ENCODE measurements at regions not wholly inside any gene's neighbourhood (a gene's known extent, or its start where the extent isn't known, plus 50 kb on each side); places are given as distances from the start of the nearest gene placed in this dataset.
"Not testable (repeated sequence)": the region's sequence is repeated elsewhere in the genome, so short reads cannot be mapped to it uniquely, and the experiment has no call there.

- no peak for TF ChIP-seq POLR2A (IDR thresholded peaks at IDR 0.05)
- TF ChIP-seq, protein P1, sequence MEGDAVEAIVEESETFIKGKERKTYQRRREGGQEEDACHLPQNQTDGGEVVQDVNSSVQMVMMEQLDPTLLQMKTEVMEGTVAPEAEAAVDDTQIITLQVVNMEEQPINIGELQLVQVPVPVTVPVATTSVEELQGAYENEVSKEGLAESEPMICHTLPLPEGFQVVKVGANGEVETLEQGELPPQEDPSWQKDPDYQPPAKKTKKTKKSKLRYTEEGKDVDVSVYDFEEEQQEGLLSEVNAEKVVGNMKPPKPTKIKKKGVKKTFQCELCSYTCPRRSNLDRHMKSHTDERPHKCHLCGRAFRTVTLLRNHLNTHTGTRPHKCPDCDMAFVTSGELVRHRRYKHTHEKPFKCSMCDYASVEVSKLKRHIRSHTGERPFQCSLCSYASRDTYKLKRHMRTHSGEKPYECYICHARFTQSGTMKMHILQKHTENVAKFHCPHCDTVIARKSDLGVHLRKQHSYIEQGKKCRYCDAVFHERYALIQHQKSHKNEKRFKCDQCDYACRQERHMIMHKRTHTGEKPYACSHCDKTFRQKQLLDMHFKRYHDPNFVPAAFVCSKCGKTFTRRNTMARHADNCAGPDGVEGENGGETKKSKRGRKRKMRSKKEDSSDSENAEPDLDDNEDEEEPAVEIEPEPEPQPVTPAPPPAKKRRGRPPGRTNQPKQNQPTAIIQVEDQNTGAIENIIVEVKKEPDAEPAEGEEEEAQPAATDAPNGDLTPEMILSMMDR (IDR thresholded peaks at IDR 0.05): no peak
- H3K4me1 ChIP-seq: no peaks in the 10 kb centered on the region
- DNase-seq (no peak), ATAC-seq (no peak)
- H3K36me3 ChIP-seq: no peaks in the 10 kb centered on the region
- H3K27me3 ChIP-seq: no peaks in the 10 kb centered on the region
- intact Hi-C loops (cut with DNase I): no loop called here
- H3K4me3 ChIP-seq: no peak overlapping the region
- 64% methylated on average over 4 of the region's 4 CpGs for WGBS (ENCODE audit: insufficient coverage, low coverage, low lambda C conversion rate, missing lambda C conversion rate)
- H3K9me3 ChIP-seq: no peaks in the 10 kb centered on the region
- no peak overlapping the region for H3K27ac ChIP-seq
These were observed 430.7 kb downstream of the HS3ST3B1 start for GRCh38 chr17:14731591-14731990.

- Histone ChIP-seq H3K27me3 (no peaks in the 10 kb centered on the region), H3K9me3 (no peaks in the 10 kb centered on the region), H3K4me1 (no peaks in the 10 kb centered on the region), H3K36me3 (no peaks in the 10 kb centered on the region), H3K4me3 (no peak overlapping the region), H3K27ac (no peak overlapping the region)
- ATAC-seq (no peak), DNase-seq (no peak)
- intact Hi-C loops (cut with DNase I): no loop called here
- WGBS (ENCODE audit: insufficient coverage, low coverage, low lambda C conversion rate, missing lambda C conversion rate): 92% methylated on average over 2 of the region's 2 CpGs
- TF ChIP-seq, protein P1 (IDR thresholded peaks at IDR 0.05): no peak
- TF ChIP-seq POLR2A (IDR thresholded peaks at IDR 0.05): no peak
These were observed 429.9 kb downstream of the HS3ST3B1 start for GRCh38 chr17:14730821-14731220.

- no peaks in the 10 kb centered on the region for H3K9me3 ChIP-seq
- no peaks in the 10 kb centered on the region for H3K27me3 ChIP-seq
- no peak overlapping the region for H3K4me3 ChIP-seq
- intact Hi-C loops (cut with DNase I): no loop called here
- no peak for TF ChIP-seq POLR2A (IDR thresholded peaks at IDR 0.05)
- TF ChIP-seq, protein P1 (IDR thresholded peaks at IDR 0.05): no peak
- DNase-seq (no peak), ATAC-seq (no peak)
- no peaks in the 10 kb centered on the region for H3K4me1 ChIP-seq
- no peaks in the 10 kb centered on the region for H3K36me3 ChIP-seq
- H3K27ac ChIP-seq: no peak overlapping the region
- 55% methylated on average over 4 of the region's 4 CpGs for WGBS (ENCODE audit: insufficient coverage, low coverage, low lambda C conversion rate, missing lambda C conversion rate)
These were observed 424.8 kb downstream of the HS3ST3B1 start for GRCh38 chr17:14725729-14726128.

GRCh38 chr17:14724770-14725169, 423.9 kb downstream of the HS3ST3B1 start:
- WGBS (ENCODE audit: insufficient coverage, low coverage, low lambda C conversion rate, missing lambda C conversion rate): 81% methylated on average over 2 of the region's 2 CpGs
- H3K4me3 ChIP-seq: no peak overlapping the region
- no peak for TF ChIP-seq POLR2A (IDR thresholded peaks at IDR 0.05)
- TF ChIP-seq, protein P1 (IDR thresholded peaks at IDR 0.05): no peak
- H3K27me3 ChIP-seq: no peaks in the 10 kb centered on the region
- ATAC-seq: no peak
- no peak for DNase-seq
- no peaks in the 10 kb centered on the region for H3K9me3 ChIP-seq
- no peak overlapping the region for H3K27ac ChIP-seq
- no peaks in the 10 kb centered on the region for H3K4me1 ChIP-seq
- intact Hi-C loops (cut with DNase I): no loop called here
- no peaks in the 10 kb centered on the region for H3K36me3 ChIP-seq

GRCh38 chr17:14723349-14723748, 422.5 kb downstream of the HS3ST3B1 start:
- ATAC-seq; H3K36me3 ChIP-seq; DNase-seq; H3K4me1 ChIP-seq; H3K27ac ChIP-seq; H3K4me3 ChIP-seq; intact Hi-C loops (cut with DNase I); H3K27me3 ChIP-seq; H3K9me3 ChIP-seq: not testable (repeated sequence)
- WGBS (ENCODE audit: insufficient coverage, low coverage, low lambda C conversion rate, missing lambda C conversion rate): 83% methylated on average over 1 of the region's 1 CpG

Data from right lobe of liver (tissue), 6 donors.